ENCODE measurements at regions not wholly inside any gene's neighbourhood (a gene's known extent, or its start where the extent isn't known, plus 50 kb on each side); places are given as distances from the start of the nearest gene placed in this dataset.

GRCh38 chr20:55544638-55545037 is 460.7 kb downstream of the CBLN4 start:
- TF ChIP-seq HDGF (IDR thresholded peaks at IDR 0.05; ENCODE audit: borderline replicate concordance) (no peak), BHLHE40 (IDR thresholded peaks at IDR 0.05; ENCODE audit: borderline replicate concordance) (no peak), SP1 (IDR thresholded peaks at IDR 0.05) (no peak), L3MBTL2 (conservative IDR thresholded peaks at IDR 0.05) (no peak)
